Keratinocyte (primary cell): ENCODE measurements at regions not wholly inside any gene's neighbourhood (a gene's known extent, or its start where the extent isn't known, plus 50 kb on each side); places are given as distances from the start of the nearest gene placed in this dataset.

Experiments
- DNase-seq: peaks from one replicate; pipeline ENCODE4 v3.0.0-alpha.2; 2011; ENCODE audit warnings: low read depth, missing footprints, low spot score
- FAIRE-seq: peaks from 2 replicates; lab custom pipeline; 2011; peaks lifted over from hg19 to GRCh38; lab: Jason Lieb, UNC
- H2AFZ ChIP-seq: 2 replicates; pipeline ENCODE4 v1.6.0; 2012; ENCODE audit warnings: low read length, control low read depth, inconsistent platforms; ENCODE audit not compliant: control insufficient read depth
- H3K27ac ChIP-seq: 2 replicates; pipeline ENCODE4 v1.5.1; 2011; ENCODE audit warnings: low read length; ENCODE audit not compliant: control insufficient read depth, insufficient read depth
- H3K27me3 ChIP-seq: 3 replicates; pipeline ENCODE4 v1.6.0; 2011; ENCODE audit warnings: low read length; ENCODE audit not compliant: control insufficient read depth, insufficient read depth; ENCODE audit errors: extremely low read depth
- H3K36me3 ChIP-seq, 2 experiments: 2 replicates in 1 of 2; 3 replicates in 1 of 2; pipeline ENCODE4 v1.5.1; 2011; ENCODE audit warnings: low read length in 2 of 2, mild to moderate bottlenecking in 1 of 2; ENCODE audit not compliant: control insufficient read depth in 2 of 2, insufficient read depth in 2 of 2; ENCODE audit errors: extremely low read depth in 1 of 2
- H3K4me1 ChIP-seq: 3 replicates; pipeline ENCODE4 v1.5.1; 2011; ENCODE audit warnings: low read length; ENCODE audit not compliant: control insufficient read depth, insufficient read depth; ENCODE audit errors: extremely low read depth
- H3K4me2 ChIP-seq: 3 replicates; pipeline ENCODE4 v1.6.0; 2011; ENCODE audit warnings: low read depth, low read length; ENCODE audit not compliant: control insufficient read depth, insufficient read depth; ENCODE audit errors: extremely low read depth
- H3K4me3 ChIP-seq, 3 experiments: fragments of 200-600 bp in 1 of 3; sonication (generic) in 1 of 3; 2 replicates in 2 of 3; 3 replicates in 1 of 3; pipeline ENCODE4 v1.5.1; 2011 to 2016; ENCODE audit warnings: low read length in 3 of 3, mild to moderate bottlenecking in 3 of 3, control low read depth in 2 of 3, inconsistent platforms in 1 of 3, low read depth in 1 of 3, mixed read lengths in 1 of 3, mixed run types in 1 of 3, moderate library complexity in 1 of 3; ENCODE audit not compliant: control insufficient read depth in 2 of 3, insufficient read depth in 2 of 3; ENCODE audit errors: extremely low read depth in 1 of 3
- H3K79me2 ChIP-seq: 2 replicates; pipeline ENCODE4 v1.6.0; 2012; ENCODE audit warnings: low read length; ENCODE audit not compliant: control insufficient read depth, insufficient read depth
- H3K9ac ChIP-seq: 3 replicates; pipeline ENCODE4 v1.6.0; 2011; ENCODE audit warnings: low read length; ENCODE audit not compliant: control insufficient read depth, insufficient read depth; ENCODE audit errors: extremely low read depth
- H3K9me1 ChIP-seq: 3 replicates; pipeline ENCODE4 v1.6.0; 2011; ENCODE audit warnings: low read length; ENCODE audit not compliant: control insufficient read depth, insufficient read depth; ENCODE audit errors: extremely low read depth
- H3K9me3 ChIP-seq: 2 replicates; pipeline ENCODE4 v1.5.1; 2012; ENCODE audit warnings: low read depth, low read length; ENCODE audit not compliant: control insufficient read depth
- H4K20me1 ChIP-seq: 3 replicates; pipeline ENCODE4 v1.6.0; 2011; ENCODE audit warnings: low read length; ENCODE audit not compliant: control insufficient read depth, insufficient read depth; ENCODE audit errors: extremely low read depth
- EZH2 ChIP-seq: IDR thresholded peaks from one replicate; pipeline ENCODE4 v1.6.1; 2012; ENCODE audit warnings: inconsistent platforms, mild to moderate bottlenecking, low read length, moderate library complexity
- dilution Hi-C: fragments of 300-500 bp; cut with MboI; formaldehyde crosslinking; loops from one replicate; pipeline ENCODE4 v1.7.0; 2020; ENCODE audit warnings: low sequenced_read_pairs; ENCODE audit not compliant: extremely low pct_ligation_motif_present
- TF ChIP-seq, protein P1 (sequence below), 3 experiments: IDR thresholded peaks in 1 of 3; conservative IDR thresholded peaks in 1 of 3; optimal IDR thresholded peaks in 1 of 3; 2 replicates in 2 of 3; 3 replicates in 1 of 3; pipeline versions ENCODE3 to v1.5.1; 2011; ENCODE audit warnings: low read length in 3 of 3, mild to moderate bottlenecking in 3 of 3, moderate library complexity in 2 of 3, control low read depth in 1 of 3, inconsistent platforms in 1 of 3; ENCODE audit not compliant: insufficient read depth in 2 of 3; ENCODE audit errors: extremely low read depth in 1 of 3

- Histone ChIP-seq H3K36me3 (no peaks in the 10 kb centered on the region), H3K4me1 (no peaks in the 10 kb centered on the region), H3K9me1 (no peaks in the 10 kb centered on the region), H2AFZ (no peak overlapping the region), H3K9me3 (no peaks in the 10 kb centered on the region), H3K27me3 (peaks cover 7% of the 10 kb centered on the region), H3K4me3 (no peak overlapping the region), H3K79me2 (no peaks in the 10 kb centered on the region), H4K20me1 (no peaks in the 10 kb centered on the region), H3K9ac (no peak overlapping the region), H3K27ac (no peak overlapping the region), H3K4me2 (no peak overlapping the region)
- dilution Hi-C loops: no loop called here
- no peak for FAIRE-seq
- no peak for TF ChIP-seq EZH2
- TF ChIP-seq, protein P1, sequence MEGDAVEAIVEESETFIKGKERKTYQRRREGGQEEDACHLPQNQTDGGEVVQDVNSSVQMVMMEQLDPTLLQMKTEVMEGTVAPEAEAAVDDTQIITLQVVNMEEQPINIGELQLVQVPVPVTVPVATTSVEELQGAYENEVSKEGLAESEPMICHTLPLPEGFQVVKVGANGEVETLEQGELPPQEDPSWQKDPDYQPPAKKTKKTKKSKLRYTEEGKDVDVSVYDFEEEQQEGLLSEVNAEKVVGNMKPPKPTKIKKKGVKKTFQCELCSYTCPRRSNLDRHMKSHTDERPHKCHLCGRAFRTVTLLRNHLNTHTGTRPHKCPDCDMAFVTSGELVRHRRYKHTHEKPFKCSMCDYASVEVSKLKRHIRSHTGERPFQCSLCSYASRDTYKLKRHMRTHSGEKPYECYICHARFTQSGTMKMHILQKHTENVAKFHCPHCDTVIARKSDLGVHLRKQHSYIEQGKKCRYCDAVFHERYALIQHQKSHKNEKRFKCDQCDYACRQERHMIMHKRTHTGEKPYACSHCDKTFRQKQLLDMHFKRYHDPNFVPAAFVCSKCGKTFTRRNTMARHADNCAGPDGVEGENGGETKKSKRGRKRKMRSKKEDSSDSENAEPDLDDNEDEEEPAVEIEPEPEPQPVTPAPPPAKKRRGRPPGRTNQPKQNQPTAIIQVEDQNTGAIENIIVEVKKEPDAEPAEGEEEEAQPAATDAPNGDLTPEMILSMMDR (optimal IDR thresholded peaks at IDR 0.05 in 1 of 3, IDR thresholded peaks at IDR 0.05 in 1 of 3, conservative IDR thresholded peaks at IDR 0.05 in 1 of 3; ENCODE audit: extremely low read depth in 1 of 3, insufficient read depth in 2 of 3, low read length in 3 of 3): no peak
- no peak for DNase-seq
Observed at GRCh38 chrX:68991691-68992345, 163.0 kb downstream of the EFNB1 start.

- DNase-seq: no peak
- no peaks in the 10 kb centered on the region for H3K4me1 ChIP-seq
- H3K27ac ChIP-seq: no peak overlapping the region
Observed at GRCh38 chrX:68990948-68991347, 162.1 kb downstream of the EFNB1 start.

More at GRCh38 chrX:68990948-68991347, 162.1 kb downstream of the EFNB1 start:
- dilution Hi-C loops: no loop called here
- H3K4me3 ChIP-seq: no peak overlapping the region
- TF ChIP-seq, protein P1 (optimal IDR thresholded peaks at IDR 0.05 in 1 of 3, IDR thresholded peaks at IDR 0.05 in 1 of 3, conservative IDR thresholded peaks at IDR 0.05 in 1 of 3; ENCODE audit: extremely low read depth in 1 of 3, insufficient read depth in 2 of 3, low read length in 3 of 3): no peak
- TF ChIP-seq EZH2: no peak
- H2AFZ ChIP-seq: no peak overlapping the region
- H3K9me3 ChIP-seq: no peaks in the 10 kb centered on the region
- H3K9me1 ChIP-seq: no peaks in the 10 kb centered on the region
- H3K4me2 ChIP-seq: no peak overlapping the region
- peaks cover 7% of the 10 kb centered on the region for H3K27me3 ChIP-seq
- H3K79me2 ChIP-seq: no peaks in the 10 kb centered on the region
- H3K9ac ChIP-seq: no peak overlapping the region
- FAIRE-seq: no peak
- no peaks in the 10 kb centered on the region for H3K36me3 ChIP-seq
- H4K20me1 ChIP-seq: no peaks in the 10 kb centered on the region
